Transverse colon (tissue), 4 donors: ENCODE measurements at regions not wholly inside any gene's neighbourhood (a gene's known extent, or its start where the extent isn't known, plus 50 kb on each side); places are given as distances from the start of the nearest gene placed in this dataset.

Experiments
- EP300 ChIP-seq: sonication (generic); formaldehyde crosslinking; IDR thresholded peaks from one replicate; pipeline ENCODE4 v1.6.1; 2017; ENCODE audit warnings: antibody characterized with exemption, low read depth
- POLR2A ChIP-seq: fragments of 450-650 bp; IDR thresholded peaks from one replicate; pipeline ENCODE4 v1.6.1; 2016; ENCODE audit warnings: antibody characterized with exemption, mild to moderate bottlenecking, moderate library complexity
- POLR2AphosphoS5 ChIP-seq, 3 donors: sonication (generic); formaldehyde crosslinking; IDR thresholded peaks; one replicate each; pipeline ENCODE4 v1.6.1; 2016; ENCODE audit warnings: antibody characterized with exemption in 3 of 3
- TF ChIP-seq, protein P1 (sequence below), 5 experiments: fragments of 200-600 bp in 3 of 5; fragments of 450-650 bp in 2 of 5; sonication (generic) in 3 of 5; IDR thresholded peaks; 1 replicate in 2 of 5; 2 replicates in 3 of 5; pipeline ENCODE4 v1.5.1; 2016 to 2017; ENCODE audit warnings: antibody characterized with exemption in 5 of 5, inconsistent platforms in 3 of 5, mild to moderate bottlenecking in 2 of 5, moderate library complexity in 1 of 5

DNA sequence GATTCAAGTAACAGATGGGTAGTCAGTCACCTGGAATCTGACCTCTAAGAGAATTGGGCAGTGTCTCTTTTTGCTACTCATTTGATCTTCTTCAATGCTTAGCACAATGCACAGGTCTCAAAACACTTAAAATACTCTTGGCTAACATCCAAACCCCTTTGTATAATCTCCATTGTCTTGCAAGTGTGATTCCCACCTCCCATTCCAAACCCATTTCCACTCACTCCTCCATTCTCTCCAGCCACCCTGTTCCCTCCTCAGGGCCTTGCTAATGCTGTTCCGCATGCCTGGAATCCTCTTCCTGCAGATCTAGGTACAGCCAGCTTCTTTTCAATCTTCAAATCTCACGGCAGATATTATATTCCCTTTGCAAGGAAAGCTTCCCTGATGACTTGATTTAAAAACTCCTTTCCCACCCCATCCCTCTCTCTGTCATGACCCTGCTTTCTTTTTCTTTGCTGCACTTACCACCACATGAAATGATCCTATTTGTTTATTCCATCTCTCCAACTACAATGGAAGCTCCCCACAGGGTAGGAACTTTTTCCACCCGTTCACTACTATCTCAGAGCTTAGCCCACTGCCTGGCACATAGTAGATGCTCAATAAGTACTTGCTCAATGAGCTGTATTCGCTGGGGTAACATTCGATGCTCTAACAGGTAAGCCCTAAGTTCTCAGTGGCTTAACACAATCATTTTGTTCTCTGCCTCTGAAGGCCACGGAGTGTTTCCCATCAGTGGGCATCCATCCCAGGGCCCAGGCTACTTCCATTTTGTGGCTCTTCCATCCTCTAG lies 121.7 kb downstream of the MN1 start:
- TF ChIP-seq, protein P1, sequence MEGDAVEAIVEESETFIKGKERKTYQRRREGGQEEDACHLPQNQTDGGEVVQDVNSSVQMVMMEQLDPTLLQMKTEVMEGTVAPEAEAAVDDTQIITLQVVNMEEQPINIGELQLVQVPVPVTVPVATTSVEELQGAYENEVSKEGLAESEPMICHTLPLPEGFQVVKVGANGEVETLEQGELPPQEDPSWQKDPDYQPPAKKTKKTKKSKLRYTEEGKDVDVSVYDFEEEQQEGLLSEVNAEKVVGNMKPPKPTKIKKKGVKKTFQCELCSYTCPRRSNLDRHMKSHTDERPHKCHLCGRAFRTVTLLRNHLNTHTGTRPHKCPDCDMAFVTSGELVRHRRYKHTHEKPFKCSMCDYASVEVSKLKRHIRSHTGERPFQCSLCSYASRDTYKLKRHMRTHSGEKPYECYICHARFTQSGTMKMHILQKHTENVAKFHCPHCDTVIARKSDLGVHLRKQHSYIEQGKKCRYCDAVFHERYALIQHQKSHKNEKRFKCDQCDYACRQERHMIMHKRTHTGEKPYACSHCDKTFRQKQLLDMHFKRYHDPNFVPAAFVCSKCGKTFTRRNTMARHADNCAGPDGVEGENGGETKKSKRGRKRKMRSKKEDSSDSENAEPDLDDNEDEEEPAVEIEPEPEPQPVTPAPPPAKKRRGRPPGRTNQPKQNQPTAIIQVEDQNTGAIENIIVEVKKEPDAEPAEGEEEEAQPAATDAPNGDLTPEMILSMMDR (IDR thresholded peaks at IDR 0.05): no peak
- TF ChIP-seq POLR2AphosphoS5 (IDR thresholded peaks at IDR 0.05): no peak
- TF ChIP-seq POLR2A: no peak
- no peak for TF ChIP-seq EP300
